GM12891 (cell line): ENCODE measurements at regions not wholly inside any gene's neighbourhood (a gene's known extent, or its start where the extent isn't known, plus 50 kb on each side); places are given as distances from the start of the nearest gene placed in this dataset.

Experiments used
- PAX5 ChIP-seq: IDR thresholded peaks from 2 replicates; pipeline ENCODE4 v1.6.1; 2011; ENCODE audit warnings: low read length, moderate library complexity, mild to moderate bottlenecking; ENCODE audit not compliant: insufficient read depth, severe bottlenecking
- POLR2A ChIP-seq: IDR thresholded peaks from 2 replicates; pipeline ENCODE4 v1.6.1; 2011; ENCODE audit warnings: low read depth, low read length, control low read depth
- POLR2AphosphoS5 ChIP-seq: IDR thresholded peaks from 2 replicates; pipeline ENCODE4 v1.6.1; 2011; ENCODE audit warnings: low read depth, low read length, control low read depth
- SPI1 ChIP-seq: IDR thresholded peaks from 2 replicates; pipeline ENCODE4 v1.6.1; 2011; ENCODE audit warnings: low read depth, low read length, control low read depth
- TAF1 ChIP-seq: IDR thresholded peaks from 2 replicates; pipeline ENCODE4 v1.6.1; 2011; ENCODE audit warnings: low read depth, low read length, control low read depth

DNA sequence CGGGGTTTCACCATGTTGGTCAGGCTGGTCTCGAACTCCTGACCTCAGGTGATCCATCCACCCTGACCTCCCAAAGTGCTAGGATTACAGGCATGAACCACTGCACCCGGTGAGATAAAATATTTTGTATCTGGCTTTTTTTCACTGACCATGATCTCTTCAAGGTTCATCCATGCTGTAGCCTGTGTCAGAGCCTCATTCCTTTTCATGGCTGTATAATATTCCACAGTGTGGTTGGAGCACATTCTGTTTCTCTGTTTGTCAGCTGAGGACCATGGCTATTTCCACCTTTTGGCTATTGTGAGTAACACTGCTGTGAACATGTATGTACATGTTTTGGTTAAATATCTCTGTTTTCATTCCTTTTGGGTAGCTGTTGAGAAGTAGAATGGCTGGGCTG, 169.2 kb downstream of the SHOX start:
- TF ChIP-seq POLR2A (no peak), PAX5 (no peak), TAF1 (no peak), POLR2AphosphoS5 (no peak), SPI1 (no peak)
